ENCODE measurements at regions not wholly inside any gene's neighbourhood (a gene's known extent, or its start where the extent isn't known, plus 50 kb on each side); places are given as distances from the start of the nearest gene placed in this dataset.

- no peak for TF ChIP-seq ZNF462 (CRISPR knock-in tag; IDR thresholded peaks at IDR 0.05)
- TF ChIP-seq EZH2 (IDR thresholded peaks at IDR 0.05; ENCODE audit: low read depth, unreplicated experiment) = no peak
- no peak for TF ChIP-seq JUNB (IDR thresholded peaks at IDR 0.05; ENCODE audit: unreplicated experiment)
- TF ChIP-seq ETS1 (IDR thresholded peaks at IDR 0.05) = no peak
- TF ChIP-seq CTCF (conservative IDR thresholded peaks at IDR 0.05; ENCODE audit: low read depth in 2 of 2) = no peak
- no peak for TF ChIP-seq CREB1 (CRISPR knock-in tag; IDR thresholded peaks at IDR 0.05; ENCODE audit: low read depth)
- no peak for TF ChIP-seq STAT1 (IDR thresholded peaks at IDR 0.05; ENCODE audit: unreplicated experiment)
- TF ChIP-seq POLR2AphosphoS5 (IDR thresholded peaks at IDR 0.05; ENCODE audit: low read depth) = no peak
- no peak for TF ChIP-seq ZNF331 (CRISPR knock-in tag; IDR thresholded peaks at IDR 0.05; ENCODE audit: low read depth)
Measured at GRCh38 chr12:92504594-92504981, 198.2 kb upstream of the PLEKHG7 start (continued).

Data from GM23338 (cell line).